ENCODE measurements at regions not wholly inside any gene's neighbourhood (a gene's known extent, or its start where the extent isn't known, plus 50 kb on each side); places are given as distances from the start of the nearest gene placed in this dataset.

DNA sequence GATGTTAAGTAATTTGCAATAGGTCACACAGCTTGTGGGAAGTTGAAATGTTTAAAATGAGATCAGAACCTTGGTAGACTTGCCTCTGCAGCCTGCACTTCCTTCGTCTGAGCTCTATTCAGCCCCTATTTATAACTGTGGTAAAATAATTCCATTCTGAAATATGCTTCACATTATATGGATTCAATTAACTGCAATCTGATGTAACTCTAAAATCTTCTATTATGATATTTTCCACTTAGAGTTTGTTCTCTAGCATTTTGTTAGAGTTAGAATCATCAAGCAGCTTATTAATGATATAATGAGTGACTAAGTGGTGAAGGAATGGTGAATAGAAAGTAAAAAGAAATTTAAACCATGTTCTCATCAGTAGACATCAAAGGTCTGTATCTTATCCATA lies 139.6 kb upstream of the ARHGAP28 start:
- H3K4me2 ChIP-seq (ENCODE audit: insufficient read depth, low read length): no peak overlapping the region
- ChIA-PET CTCF (ENCODE audit: low intra/inter-chr PET ratio) (no interaction called here), POLR2A (no interaction called here)
- H3K9ac ChIP-seq (ENCODE audit: insufficient read depth in 1 of 2, low read depth in 2 of 2, low read length in 2 of 2): no peak overlapping the region
- 0% methylated on average over 1 of the region's 1 CpG for WGBS (ENCODE audit: insufficient coverage, low coverage, missing lambda C conversion rate)
- in situ Hi-C loops (cut with MboI): no loop called here
- no peak overlapping the region for H3K27ac ChIP-seq (ENCODE audit: extremely low read depth, low read depth, low read length)
- BruUV-seq (replicated peaks): no TSS peak
- TF ChIP-seq RHOXF2B (CRISPR knock-in tag; conservative IDR thresholded peaks at IDR 0.05): no peak
- TF ChIP-seq, protein P1, sequence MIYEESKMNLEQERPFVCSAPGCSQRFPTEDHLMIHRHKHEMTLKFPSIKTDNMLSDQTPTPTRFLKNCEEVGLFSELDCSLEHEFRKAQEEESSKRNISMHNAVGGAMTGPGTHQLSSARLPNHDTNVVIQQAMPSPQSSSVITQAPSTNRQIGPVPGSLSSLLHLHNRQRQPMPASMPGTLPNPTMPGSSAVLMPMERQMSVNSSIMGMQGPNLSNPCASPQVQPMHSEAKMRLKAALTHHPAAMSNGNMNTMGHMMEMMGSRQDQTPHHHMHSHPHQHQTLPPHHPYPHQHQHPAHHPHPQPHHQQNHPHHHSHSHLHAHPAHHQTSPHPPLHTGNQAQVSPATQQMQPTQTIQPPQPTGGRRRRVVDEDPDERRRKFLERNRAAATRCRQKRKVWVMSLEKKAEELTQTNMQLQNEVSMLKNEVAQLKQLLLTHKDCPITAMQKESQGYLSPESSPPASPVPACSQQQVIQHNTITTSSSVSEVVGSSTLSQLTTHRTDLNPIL (CRISPR knock-in tag; IDR thresholded peaks at IDR 0.05): no peak
- no peak for TF ChIP-seq CBX8 (IDR thresholded peaks at IDR 0.05; ENCODE audit: borderline replicate concordance, extremely low read depth, low read depth, low read length, poor library complexity, severe bottlenecking)
- no peak for TF ChIP-seq KAT7 (CRISPR knock-in tag; IDR thresholded peaks at IDR 0.05; ENCODE audit: borderline replicate concordance)
- no peak for TF ChIP-seq TCF7L2 (IDR thresholded peaks at IDR 0.05; ENCODE audit: low read depth, low read length)
- TF ChIP-seq, protein P2, sequence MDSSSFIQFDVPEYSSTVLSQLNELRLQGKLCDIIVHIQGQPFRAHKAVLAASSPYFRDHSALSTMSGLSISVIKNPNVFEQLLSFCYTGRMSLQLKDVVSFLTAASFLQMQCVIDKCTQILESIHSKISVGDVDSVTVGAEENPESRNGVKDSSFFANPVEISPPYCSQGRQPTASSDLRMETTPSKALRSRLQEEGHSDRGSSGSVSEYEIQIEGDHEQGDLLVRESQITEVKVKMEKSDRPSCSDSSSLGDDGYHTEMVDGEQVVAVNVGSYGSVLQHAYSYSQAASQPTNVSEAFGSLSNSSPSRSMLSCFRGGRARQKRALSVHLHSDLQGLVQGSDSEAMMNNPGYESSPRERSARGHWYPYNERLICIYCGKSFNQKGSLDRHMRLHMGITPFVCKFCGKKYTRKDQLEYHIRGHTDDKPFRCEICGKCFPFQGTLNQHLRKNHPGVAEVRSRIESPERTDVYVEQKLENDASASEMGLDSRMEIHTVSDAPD (CRISPR knock-in tag; IDR thresholded peaks at IDR 0.05): no peak
- TF ChIP-seq FOXP1 (CRISPR knock-in tag; IDR thresholded peaks at IDR 0.05): no peak
- TF ChIP-seq, protein P3, sequence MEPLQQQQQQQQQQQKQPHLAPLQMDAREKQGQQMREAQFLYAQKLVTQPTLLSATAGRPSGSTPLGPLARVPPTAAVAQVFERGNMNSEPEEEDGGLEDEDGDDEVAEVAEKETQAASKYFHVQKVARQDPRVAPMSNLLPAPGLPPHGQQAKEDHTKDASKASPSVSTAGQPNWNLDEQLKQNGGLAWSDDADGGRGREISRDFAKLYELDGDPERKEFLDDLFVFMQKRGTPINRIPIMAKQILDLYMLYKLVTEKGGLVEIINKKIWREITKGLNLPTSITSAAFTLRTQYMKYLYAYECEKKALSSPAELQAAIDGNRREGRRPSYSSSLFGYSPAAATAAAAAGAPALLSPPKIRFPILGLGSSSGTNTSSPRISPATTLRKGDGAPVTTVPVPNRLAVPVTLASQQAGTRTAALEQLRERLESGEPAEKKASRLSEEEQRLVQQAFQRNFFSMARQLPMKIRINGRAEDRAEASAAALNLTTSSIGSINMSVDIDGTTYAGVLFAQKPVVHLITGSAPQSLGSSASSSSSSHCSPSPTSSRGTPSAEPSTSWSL (CRISPR knock-in tag; IDR thresholded peaks at IDR 0.05; ENCODE audit: borderline replicate concordance): no peak
- TF ChIP-seq ZKSCAN8 (CRISPR knock-in tag; IDR thresholded peaks at IDR 0.05): no peak
- no peak for TF ChIP-seq C11orf30 (IDR thresholded peaks at IDR 0.05; ENCODE audit: low read depth)
- TF ChIP-seq NFXL1 (CRISPR knock-in tag; IDR thresholded peaks at IDR 0.05): no peak
- TF ChIP-seq, protein P4, sequence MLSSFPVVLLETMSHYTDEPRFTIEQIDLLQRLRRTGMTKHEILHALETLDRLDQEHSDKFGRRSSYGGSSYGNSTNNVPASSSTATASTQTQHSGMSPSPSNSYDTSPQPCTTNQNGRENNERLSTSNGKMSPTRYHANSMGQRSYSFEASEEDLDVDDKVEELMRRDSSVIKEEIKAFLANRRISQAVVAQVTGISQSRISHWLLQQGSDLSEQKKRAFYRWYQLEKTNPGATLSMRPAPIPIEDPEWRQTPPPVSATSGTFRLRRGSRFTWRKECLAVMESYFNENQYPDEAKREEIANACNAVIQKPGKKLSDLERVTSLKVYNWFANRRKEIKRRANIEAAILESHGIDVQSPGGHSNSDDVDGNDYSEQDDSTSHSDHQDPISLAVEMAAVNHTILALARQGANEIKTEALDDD (IDR thresholded peaks at IDR 0.05): no peak
- TF ChIP-seq KDM5B (IDR thresholded peaks at IDR 0.05; ENCODE audit: insufficient replicate concordance, low read depth, low read length): no peak
- TF ChIP-seq NFATC3 (IDR thresholded peaks at IDR 0.05): no peak
- TF ChIP-seq, protein P5, sequence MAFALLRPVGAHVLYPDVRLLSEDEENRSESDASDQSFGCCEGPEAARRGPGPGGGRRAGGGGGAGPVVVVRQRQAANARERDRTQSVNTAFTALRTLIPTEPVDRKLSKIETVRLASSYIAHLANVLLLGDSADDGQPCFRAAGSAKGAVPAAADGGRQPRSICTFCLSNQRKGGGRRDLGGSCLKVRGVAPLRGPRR (CRISPR knock-in tag; IDR thresholded peaks at IDR 0.05): no peak
- H3K9me3 ChIP-seq (replicated peaks; ENCODE audit: control insufficient read depth, insufficient read depth, low read depth, low read length): no peaks in the 10 kb centered on the region
- H3K79me2 ChIP-seq (ENCODE audit: control insufficient read depth, insufficient read depth, low read length): no peaks in the 10 kb centered on the region
- ATAC-seq (no peak), FAIRE-seq (no peak), DNase-seq (ENCODE audit: extremely low read depth in 1 of 4, low spot score in 3 of 4) (no peak)
- H3K9me1 ChIP-seq (ENCODE audit: control insufficient read depth, insufficient read depth, low read length): no peaks in the 10 kb centered on the region
- H2AFZ ChIP-seq (ENCODE audit: low read depth, low read length): no peak overlapping the region
- no peaks in the 10 kb centered on the region for H3K36me3 ChIP-seq (ENCODE audit: control insufficient read depth, insufficient read depth, low read length)
- intact Hi-C loops (cut with micrococcal nuclease): no loop called here
- no peak overlapping the region for H3K4me3 ChIP-seq
- H3K4me1 ChIP-seq (replicated peaks in 1 of 2; ENCODE audit: control insufficient read depth in 2 of 2, insufficient read depth in 2 of 2, low read length in 2 of 2): no peaks in the 10 kb centered on the region
- H4K20me1 ChIP-seq (replicated peaks; ENCODE audit: control insufficient read depth, insufficient read depth, low read length): no peaks in the 10 kb centered on the region
- no peaks in the 10 kb centered on the region; a peak in 1 of 5 replicates for H3K27me3 ChIP-seq (ENCODE audit: control insufficient read depth in 2 of 2, insufficient read depth in 2 of 2, low read length in 2 of 2)
